ENCODE measurements at regions not wholly inside any gene's neighbourhood (a gene's known extent, or its start where the extent isn't known, plus 50 kb on each side); places are given as distances from the start of the nearest gene placed in this dataset.

DNA sequence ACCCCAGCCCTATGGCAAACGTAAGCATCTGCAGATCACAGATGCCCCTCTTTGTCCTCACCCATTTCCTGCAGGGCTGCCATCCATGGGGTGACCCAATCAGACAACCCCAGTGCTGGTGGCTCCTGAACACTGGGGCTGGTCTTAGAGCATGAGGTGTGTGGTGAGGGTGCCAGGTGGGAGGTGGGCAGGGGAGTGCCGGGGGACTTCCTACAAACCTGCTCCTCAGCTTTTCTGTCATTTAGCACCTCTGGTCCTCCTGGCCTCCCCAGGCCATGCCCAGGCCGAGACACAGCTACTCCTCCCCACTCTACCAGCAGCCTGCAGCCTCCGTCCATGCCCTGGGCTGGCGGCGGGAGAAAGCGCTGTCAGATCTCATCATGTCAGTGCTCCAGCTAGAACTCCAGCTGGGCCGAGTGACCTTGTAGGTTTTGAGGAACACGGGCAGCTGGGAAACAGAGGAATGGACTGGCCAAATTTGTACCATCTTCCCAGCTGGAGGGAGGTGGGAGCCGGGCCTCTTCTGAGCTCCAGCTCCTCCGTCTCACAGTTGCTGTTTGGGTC is 157.7 kb upstream of the NECTIN1 start (continued):
- no peak for TF ChIP-seq NFE2L1 (CRISPR knock-in tag; IDR thresholded peaks at IDR 0.05; ENCODE audit: borderline replicate concordance)
- TF ChIP-seq ZFP62 (CRISPR knock-in tag; IDR thresholded peaks at IDR 0.05), result no peak
- TF ChIP-seq ZBTB34 (CRISPR knock-in tag; IDR thresholded peaks at IDR 0.05), result no peak
- TF ChIP-seq ERF (CRISPR knock-in tag; IDR thresholded peaks at IDR 0.05), result no peak
- TF ChIP-seq HNF1A (IDR thresholded peaks at IDR 0.05; ENCODE audit: low read depth), result no peak
- no peak for TF ChIP-seq HNF1A (CRISPR knock-in tag; IDR thresholded peaks at IDR 0.05; ENCODE audit: borderline replicate concordance)
- no peak for TF ChIP-seq ZNF883 (CRISPR knock-in tag; IDR thresholded peaks at IDR 0.05; ENCODE audit: not compliant biosample characterization)
- TF ChIP-seq ZNF292 (CRISPR knock-in tag; IDR thresholded peaks at IDR 0.05; ENCODE audit: borderline replicate concordance, low read depth), result no peak

Measured in HepG2 (cell line).